GM18870 (cell line): ENCODE measurements at regions not wholly inside any gene's neighbourhood (a gene's known extent, or its start where the extent isn't known, plus 50 kb on each side); places are given as distances from the start of the nearest gene placed in this dataset.
"Not testable (repeated sequence)": the region's sequence is repeated elsewhere in the genome, so short reads cannot be mapped to it uniquely, and the experiment has no call there.

Experiments
- ATAC-seq: cut with Tn5 transposase; IDR thresholded peaks from one replicate; pipeline ENCODE4 v1.9.1; 2021; ENCODE audit warnings: moderate library complexity; ENCODE audit not compliant: unreplicated experiment

GRCh38 chr9:82488313-82489200 is 500.0 kb downstream of the SPATA31D1 start:
- ATAC-seq, result no peak

- no peak for ATAC-seq
These were observed 500.7 kb downstream of the SPATA31D1 start for GRCh38 chr9:82489201-82489821.

GRCh38 chr9:82490019-82490499 is 501.5 kb downstream of the SPATA31D1 start:
- no peak for ATAC-seq

GRCh38 chr9:82490821-82491220 is 502.2 kb downstream of the SPATA31D1 start:
- not testable (repeated sequence) for ATAC-seq

- no peak for ATAC-seq
These were observed 503.0 kb downstream of the SPATA31D1 start for GRCh38 chr9:82491604-82492003.

GRCh38 chr9:82492274-82492673 is 503.7 kb downstream of the SPATA31D1 start:
- ATAC-seq, result no peak

- ATAC-seq, result no peak
These were observed 507.6 kb downstream of the SPATA31D1 start for GRCh38 chr9:82495884-82496777.

- no peak for ATAC-seq
These were observed 510.2 kb downstream of the SPATA31D1 start for GRCh38 chr9:82498541-82499317.

GRCh38 chr9:82499337-82499736 is 510.8 kb downstream of the SPATA31D1 start:
- ATAC-seq, result no peak

- no peak for ATAC-seq
These were observed 516.0 kb downstream of the SPATA31D1 start for GRCh38 chr9:82504620-82505019.

- ATAC-seq, result no peak
These were observed 523.1 kb downstream of the SPATA31D1 start for GRCh38 chr9:82511626-82512025.

GRCh38 chr9:82512728-82513127 is 524.2 kb downstream of the SPATA31D1 start:
- no peak for ATAC-seq

GRCh38 chr9:82513242-82513751 is 524.7 kb downstream of the SPATA31D1 start:
- ATAC-seq, result no peak

- no peak for ATAC-seq
These were observed 525.6 kb downstream of the SPATA31D1 start for GRCh38 chr9:82513976-82514735.

GRCh38 chr9:82518868-82519267 is 530.3 kb downstream of the SPATA31D1 start:
- no peak for ATAC-seq

- ATAC-seq, result no peak
These were observed 530.8 kb downstream of the SPATA31D1 start for GRCh38 chr9:82519332-82519731.

- ATAC-seq, result no peak
These were observed 535.8 kb downstream of the SPATA31D1 start for GRCh38 chr9:82524407-82524806.

GRCh38 chr9:82526577-82526976 is 536.4 kb downstream of the RASEF start:
- no peak for ATAC-seq

GRCh38 chr9:82531795-82532194 is 531.1 kb downstream of the RASEF start:
- ATAC-seq, result no peak
